Smooth muscle cell (in vitro differentiated cells): ENCODE measurements at regions not wholly inside any gene's neighbourhood (a gene's known extent, or its start where the extent isn't known, plus 50 kb on each side); places are given as distances from the start of the nearest gene placed in this dataset.

Experiments
- DNase-seq: peaks from one replicate; lab custom pipeline; 2025; ENCODE audit not compliant: unreplicated experiment; lab: John Stamatoyannopoulos, UW
- H2AFZ ChIP-seq: fragments of 200-600 bp; sonication (generic); 2 replicates; pipeline ENCODE4 v1.6.0; 2016; ENCODE audit warnings: antibody characterized with exemption, low read depth, mild to moderate bottlenecking
- H3F3A ChIP-seq: fragments of 200-600 bp; sonication (generic); 2 replicates; pipeline ENCODE4 v1.6.0; 2017; ENCODE audit warnings: antibody characterized with exemption, low read depth
- H3K27ac ChIP-seq: fragments of 200-600 bp; sonication (generic); 2 replicates; pipeline ENCODE4 v1.5.1; 2016; ENCODE audit warnings: low read depth, mild to moderate bottlenecking
- H3K27me3 ChIP-seq: fragments of 200-600 bp; sonication (generic); 2 replicates; pipeline ENCODE4 v1.6.1; 2016; ENCODE audit warnings: low read depth, mild to moderate bottlenecking
- H3K36me3 ChIP-seq: fragments of 200-600 bp; sonication (generic); 2 replicates; pipeline ENCODE4 v1.5.1; 2016; ENCODE audit warnings: low read depth
- H3K4me1 ChIP-seq: fragments of 200-600 bp; sonication (generic); 2 replicates; pipeline ENCODE4 v1.5.1; 2016; ENCODE audit warnings: low read depth
- H3K4me2 ChIP-seq: fragments of 200-600 bp; sonication (generic); 2 replicates; pipeline ENCODE4 v1.6.0; 2016; ENCODE audit warnings: mild to moderate bottlenecking
- H3K4me3 ChIP-seq: fragments of 200-600 bp; sonication (generic); 2 replicates; pipeline ENCODE4 v1.5.1; 2016; ENCODE audit warnings: mild to moderate bottlenecking
- H3K79me2 ChIP-seq: fragments of 200-600 bp; sonication (generic); 2 replicates; pipeline ENCODE4 v1.6.0; 2016; ENCODE audit warnings: low read depth, mild to moderate bottlenecking
- H3K9ac ChIP-seq: fragments of 200-600 bp; sonication (generic); 2 replicates; pipeline ENCODE4 v1.6.0; 2016; ENCODE audit warnings: low read depth
- H3K9me3 ChIP-seq: fragments of 200-600 bp; sonication (generic); replicated peaks from 2 replicates; pipeline ENCODE4 v1.5.1; 2016; ENCODE audit warnings: low read depth
- H4K20me1 ChIP-seq: fragments of 200-600 bp; sonication (generic); 2 replicates; pipeline ENCODE4 v1.6.0; 2016; ENCODE audit warnings: low read depth
- CTCF ChIP-seq: fragments of 200-600 bp; sonication (generic); IDR thresholded peaks from 2 replicates; pipeline ENCODE4 v1.5.1; 2017; ENCODE audit warnings: borderline replicate concordance, mild to moderate bottlenecking, antibody characterized with exemption; ENCODE audit not compliant: insufficient read depth, poor library complexity, severe bottlenecking
- WGBS: methylation state at CpG from one replicate; pipeline ENCODE4 v1.1.7; 2016; ENCODE audit warnings: low lambda C conversion rate; 5-methylcytosine and 5-hydroxymethylcytosine counted together

GRCh38 chr2:2940702-2941101 lies 436.9 kb downstream of the EIPR1 start:
- WGBS, result 87% methylated on average over 9 of the region's 9 CpGs
- DNase-seq, result no peak
- Histone ChIP-seq H2AFZ (no peak overlapping the region), H4K20me1 (no peaks in the 10 kb centered on the region), H3K4me2 (no peak overlapping the region), H3K27ac (no peak overlapping the region), H3K4me3 (no peak overlapping the region), H3K9me3 (no peaks in the 10 kb centered on the region), H3K36me3 (no peaks in the 10 kb centered on the region), H3K4me1 (no peaks in the 10 kb centered on the region), H3K27me3 (no peaks in the 10 kb centered on the region), H3K9ac (no peak overlapping the region), H3F3A (no peaks in the 10 kb centered on the region), H3K79me2 (no peaks in the 10 kb centered on the region)
- no peak for TF ChIP-seq CTCF

- no peaks in the 10 kb centered on the region for H3K36me3 ChIP-seq
- H4K20me1 ChIP-seq, result no peaks in the 10 kb centered on the region
- H3K4me1 ChIP-seq, result no peaks in the 10 kb centered on the region
- H3F3A ChIP-seq, result no peaks in the 10 kb centered on the region
- 89% methylated on average over 10 of the region's 10 CpGs for WGBS
- no peaks in the 10 kb centered on the region for H3K9me3 ChIP-seq
- no peak overlapping the region for H3K27ac ChIP-seq
- no peak for DNase-seq
- no peak for TF ChIP-seq CTCF
- H3K4me3 ChIP-seq, result no peak overlapping the region
- no peaks in the 10 kb centered on the region for H3K27me3 ChIP-seq
- H2AFZ ChIP-seq, result no peak overlapping the region
- no peaks in the 10 kb centered on the region for H3K79me2 ChIP-seq
- no peak overlapping the region for H3K4me2 ChIP-seq
- no peak overlapping the region for H3K9ac ChIP-seq
These were observed 437.6 kb downstream of the EIPR1 start for GRCh38 chr2:2940061-2940460.

- H4K20me1 ChIP-seq, result no peaks in the 10 kb centered on the region
- H3K27ac ChIP-seq, result no peak overlapping the region
- no peaks in the 10 kb centered on the region for H3K9me3 ChIP-seq
- H3K9ac ChIP-seq, result no peak overlapping the region
- TF ChIP-seq CTCF, result no peak
- H3K27me3 ChIP-seq, result no peaks in the 10 kb centered on the region
- WGBS, result 93% methylated on average over 12 of the region's 13 CpGs
- H3K4me1 ChIP-seq, result no peaks in the 10 kb centered on the region
- no peak overlapping the region for H2AFZ ChIP-seq
- H3K36me3 ChIP-seq, result no peaks in the 10 kb centered on the region
- H3K4me2 ChIP-seq, result no peak overlapping the region
- no peaks in the 10 kb centered on the region for H3F3A ChIP-seq
- DNase-seq, result no peak
- H3K4me3 ChIP-seq, result no peak overlapping the region
- H3K79me2 ChIP-seq, result no peaks in the 10 kb centered on the region
These were observed 438.4 kb downstream of the EIPR1 start for GRCh38 chr2:2939078-2939795.

GRCh38 chr2:2938481-2938880 lies 439.1 kb downstream of the EIPR1 start:
- Histone ChIP-seq H3K79me2 (no peaks in the 10 kb centered on the region), H3K27me3 (no peaks in the 10 kb centered on the region), H4K20me1 (no peaks in the 10 kb centered on the region), H3K36me3 (no peaks in the 10 kb centered on the region), H3K4me2 (no peak overlapping the region), H3K27ac (no peak overlapping the region), H3K4me1 (no peaks in the 10 kb centered on the region), H3K4me3 (no peak overlapping the region), H3K9me3 (no peaks in the 10 kb centered on the region), H3F3A (no peaks in the 10 kb centered on the region), H3K9ac (no peak overlapping the region), H2AFZ (no peak overlapping the region)
- no peak for DNase-seq
- 87% methylated on average over 14 of the region's 14 CpGs for WGBS
- no peak for TF ChIP-seq CTCF
